K562 (cell line): ENCODE measurements at regions not wholly inside any gene's neighbourhood (a gene's known extent, or its start where the extent isn't known, plus 50 kb on each side); places are given as distances from the start of the nearest gene placed in this dataset.

ENCODE experiments used
- ATAC-seq: fragments of 200-7000 bp; cut with Tn5 transposase; 3 replicates; pipeline ENCODE4 v1.9.1; 2020; ENCODE audit warnings: moderate library complexity
- BruUV-seq: library from RNA; stranded (reverse); fragments of 400-500 nt; replicated peaks from 2 replicates; lab custom pipeline; 2021; lab: Mats Ljungman, UMichigan
- CTCF ChIA-PET: fragments of 300-600 bp; formaldehyde crosslinking; extraction: SDS; loops from one replicate; lab custom pipeline; 2021; ENCODE audit warnings: low intra/inter-chr PET ratio; lab: Yijun Ruan, JAX
- POLR2A ChIA-PET: fragments of 300-600, 350-650 bp; sonication (Branson Sonifier 250); formaldehyde crosslinking; extraction: SDS; loops from one replicate; lab custom pipeline; 2021; ENCODE audit warnings: antibody characterized with exemption, inconsistent platforms; lab: Yijun Ruan, JAX
- DNase-seq, 4 experiments: peaks; one replicate each; pipeline versions ENCODE4 v3.0.0 to v3.0.0-alpha.2; 2011 to 2018; ENCODE audit warnings: low spot score in 3 of 4, mixed read lengths in 3 of 4; ENCODE audit errors: extremely low read depth in 1 of 4
- FAIRE-seq: peaks from 2 replicates; lab custom pipeline; 2011; peaks lifted over from hg19 to GRCh38; lab: Jason Lieb, UNC
- H2AFZ ChIP-seq: 2 replicates; pipeline ENCODE4 v1.6.0; 2011; ENCODE audit warnings: low read depth, low read length, control low read depth, inconsistent platforms
- H3K27ac ChIP-seq: fragments of 200-600 bp; 3 replicates; pipeline ENCODE4 v1.8.0; 2011; ENCODE audit warnings: low read depth, mild to moderate bottlenecking, control low read depth, inconsistent platforms, low read length, moderate library complexity, mixed read lengths; ENCODE audit errors: extremely low read depth
- H3K27me3 ChIP-seq, 2 experiments: fragments of 300-600 bp in 1 of 2; 2 replicates in 1 of 2; 3 replicates in 1 of 2; pipeline versions ENCODE4 v1.6.0 to v1.8.0; 2011; ENCODE audit warnings: inconsistent platforms in 2 of 2, low read length in 2 of 2, mild to moderate bottlenecking in 1 of 2, mixed read lengths in 1 of 2, moderate library complexity in 1 of 2; ENCODE audit not compliant: control insufficient read depth in 2 of 2, insufficient read depth in 2 of 2
- H3K36me3 ChIP-seq: fragments of 300-600 bp; 3 replicates; pipeline ENCODE4 v1.8.0; 2011; ENCODE audit warnings: mild to moderate bottlenecking, low read length, inconsistent platforms; ENCODE audit not compliant: control insufficient read depth, insufficient read depth
- H3K4me1 ChIP-seq, 2 experiments: fragments of 200-600 bp in 1 of 2; replicated peaks in 1 of 2; 2 replicates in 1 of 2; 3 replicates in 1 of 2; pipeline versions ENCODE4 v1.5.1 to v1.8.0; 2011; ENCODE audit warnings: inconsistent platforms in 2 of 2, low read length in 2 of 2, mild to moderate bottlenecking in 1 of 2, mixed read lengths in 1 of 2, moderate library complexity in 1 of 2; ENCODE audit not compliant: control insufficient read depth in 2 of 2, insufficient read depth in 2 of 2
- H3K4me2 ChIP-seq: 2 replicates; pipeline ENCODE4 v1.6.1; 2011; ENCODE audit warnings: low read length, control low read depth, inconsistent platforms, mixed read lengths; ENCODE audit not compliant: insufficient read depth
- H3K4me3 ChIP-seq: fragments of 200-600 bp; sonication (generic), shearing (Covaris generic); 2 replicates; pipeline ENCODE4 v1.5.1; 2016; ENCODE audit warnings: control low read depth, inconsistent platforms
- H3K79me2 ChIP-seq: fragments of 200-600 bp; 3 replicates; pipeline ENCODE4 v1.8.0; 2011; ENCODE audit warnings: low read length, inconsistent platforms; ENCODE audit not compliant: control insufficient read depth, insufficient read depth
- H3K9ac ChIP-seq, 2 experiments: 2 replicates each; pipeline versions ENCODE4 v1.6.0 to v1.6.1; 2011; ENCODE audit warnings: low read depth in 2 of 2, low read length in 2 of 2, control low read depth in 1 of 2, inconsistent platforms in 1 of 2, mild to moderate bottlenecking in 1 of 2, mixed read lengths in 1 of 2; ENCODE audit not compliant: insufficient read depth in 1 of 2
- H3K9me1 ChIP-seq: one replicate; pipeline ENCODE4 v1.6.0; 2011; ENCODE audit warnings: inconsistent platforms, mild to moderate bottlenecking, low read length, moderate library complexity; ENCODE audit not compliant: control insufficient read depth, insufficient read depth
- H3K9me3 ChIP-seq: replicated peaks from 2 replicates; pipeline ENCODE4 v1.5.1; 2011; ENCODE audit warnings: low read depth, low read length, inconsistent platforms; ENCODE audit not compliant: control insufficient read depth, insufficient read depth
- H4K20me1 ChIP-seq: replicated peaks from 2 replicates; pipeline ENCODE4 v1.6.1; 2011; ENCODE audit warnings: low read length, inconsistent platforms, mixed read lengths; ENCODE audit not compliant: control insufficient read depth, insufficient read depth
- CCAR2 ChIP-seq: fragments of 200-400 bp; formaldehyde crosslinking; IDR thresholded peaks from 2 replicates; pipeline ENCODE4 v1.6.1; 2017; ENCODE audit warnings: mild to moderate bottlenecking, low read depth, low read length
- CHD1 ChIP-seq: fragments of 200-600 bp; sonication (generic); IDR thresholded peaks from one replicate; pipeline ENCODE4 v1.6.1; 2012; ENCODE audit warnings: mild to moderate bottlenecking, moderate library complexity, low read length, inconsistent platforms
- COPS2 ChIP-seq: fragments of 450-650 bp; conservative IDR thresholded peaks from 2 replicates; pipeline ENCODE4 v1.6.1; 2016; ENCODE audit warnings: mild to moderate bottlenecking, moderate library complexity
- CREB5 ChIP-seq: fragments of 250-450 bp; sonication (Bioruptor Pico); IDR thresholded peaks from 2 replicates; pipeline ENCODE4 v1.5.0; 2020; ENCODE audit warnings: mild to moderate bottlenecking
- FOXJ3 ChIP-seq: sonication (generic); formaldehyde crosslinking; IDR thresholded peaks from 2 replicates; pipeline ENCODE4 v1.4.0; 2020; ENCODE audit warnings: mild to moderate bottlenecking, missing genetic modification reagents
- MTF1 ChIP-seq: fragments of 250-450 bp; sonication (Bioruptor Pico); IDR thresholded peaks from 2 replicates; pipeline ENCODE4 v1.9.0; 2021; ENCODE audit warnings: moderate library complexity, mild to moderate bottlenecking, inconsistent platforms, borderline replicate concordance
- SMARCA5 ChIP-seq: fragments of 450-650 bp; IDR thresholded peaks from 2 replicates; pipeline ENCODE4 v1.6.1; 2016
- ZNF239 ChIP-seq: fragments of 250-450 bp; sonication (Bioruptor Pico); IDR thresholded peaks from 2 replicates; pipeline ENCODE4 v1.4.0; 2020; ENCODE audit warnings: mild to moderate bottlenecking
- ZNF830 ChIP-seq: fragments of 250-450 bp; sonication (Bioruptor Pico); IDR thresholded peaks from 2 replicates; pipeline ENCODE4 v1.5.0; 2021; ENCODE audit warnings: mild to moderate bottlenecking
- WGBS: fragments of 100-300 bp; shearing (Covaris generic); methylation state at CpG from one replicate; pipeline ENCODE4 v1.1.6; 2016; ENCODE audit warnings: low coverage, mixed read lengths; ENCODE audit not compliant: insufficient coverage; ENCODE audit errors: missing lambda C conversion rate; 5-methylcytosine and 5-hydroxymethylcytosine counted together
- in situ Hi-C: fragments of 300-500 bp; cut with MboI; formaldehyde crosslinking; loops from 4 replicates; pipeline ENCODE4 v1.15.0; 2018; ENCODE audit warnings: inconsistent platforms, mixed read lengths
- intact Hi-C: fragments of 100-400 bp; cut with micrococcal nuclease; formaldehyde crosslinking; loops from 2 replicates; pipeline ENCODE4 v1.14.2; 2022

- intact Hi-C loops (no loop called here), in situ Hi-C loops (no loop called here)
- H3K9ac ChIP-seq: no peak overlapping the region
- peaks cover 0 to 12% of the 10 kb centered on the region in 2 experiments; a peak in 3 of 5 replicates for H3K27me3 ChIP-seq
- CTCF ChIA-PET: no interaction called here
- no peak overlapping the region for H2AFZ ChIP-seq
- DNase-seq (no peak), FAIRE-seq (no peak), ATAC-seq (no peak)
- no peaks in the 10 kb centered on the region for H3K79me2 ChIP-seq
- H3K4me1 ChIP-seq: no peaks in the 10 kb centered on the region
- H3K27ac ChIP-seq: no peak overlapping the region
- no peaks in the 10 kb centered on the region for H3K36me3 ChIP-seq
- no peak overlapping the region for H3K4me2 ChIP-seq
- H4K20me1 ChIP-seq: no peaks in the 10 kb centered on the region
- POLR2A ChIA-PET: no interaction called here
- BruUV-seq: no TSS peak
- H3K4me3 ChIP-seq: no peak overlapping the region
- no peaks in the 10 kb centered on the region for H3K9me3 ChIP-seq
- no peak for TF ChIP-seq CREB5 (CRISPR knock-in tag)
- TF ChIP-seq ZNF239 (CRISPR knock-in tag): no peak
- no peak for TF ChIP-seq MTF1
- no peak for TF ChIP-seq ZNF830 (CRISPR knock-in tag)
- TF ChIP-seq COPS2: no peak
- no peak for TF ChIP-seq CHD1
- TF ChIP-seq CCAR2: no peak
- no peak for TF ChIP-seq SMARCA5
- TF ChIP-seq FOXJ3: no peak
- WGBS: 2% methylated on average over 6 of the region's 6 CpGs
- H3K9me1 ChIP-seq: no peaks in the 10 kb centered on the region
Observed at GRCh38 chr16:25523183-25523582, 168.6 kb upstream of the HS3ST4 start.
